ENCODE measurements at regions not wholly inside any gene's neighbourhood (a gene's known extent, or its start where the extent isn't known, plus 50 kb on each side); places are given as distances from the start of the nearest gene placed in this dataset.

- no peak for DNase-seq (ENCODE audit: extremely low spot score, unreplicated experiment)
- Mint-ChIP-seq H3K27ac (ENCODE audit: unreplicated experiment) (no peak overlapping the region), H3K4me3 (ENCODE audit: unreplicated experiment) (no peak overlapping the region), H3K27me3 (ENCODE audit: unreplicated experiment) (peaks cover 5% of the 10 kb centered on the region), H3K9me3 (ENCODE audit: unreplicated experiment) (no peaks in the 10 kb centered on the region), H3K4me1 (ENCODE audit: unreplicated experiment) (no peaks in the 10 kb centered on the region), H3K36me3 (ENCODE audit: unreplicated experiment) (no peaks in the 10 kb centered on the region)
- TF ChIP-seq CTCF (IDR thresholded peaks at IDR 0.05): no peak
Measured at GRCh38 chr5:144979516-144980264, 809.0 kb downstream of the KCTD16 start.

- Mint-ChIP-seq H3K4me1 (ENCODE audit: unreplicated experiment) (no peaks in the 10 kb centered on the region), H3K27me3 (ENCODE audit: unreplicated experiment) (peaks cover 8% of the 10 kb centered on the region), H3K9me3 (ENCODE audit: unreplicated experiment) (peaks cover under 1% of the 10 kb centered on the region), H3K36me3 (ENCODE audit: unreplicated experiment) (no peaks in the 10 kb centered on the region), H3K4me3 (ENCODE audit: unreplicated experiment) (no peak overlapping the region), H3K27ac (ENCODE audit: unreplicated experiment) (no peak overlapping the region)
- DNase-seq (ENCODE audit: extremely low spot score, unreplicated experiment): no peak
- no peak for TF ChIP-seq CTCF (IDR thresholded peaks at IDR 0.05)
Measured at GRCh38 chr5:144972317-144972716, 801.6 kb downstream of the KCTD16 start.

GRCh38 chr5:144971108-144971850 lies 800.6 kb downstream of the KCTD16 start:
- H3K4me3 Mint-ChIP-seq (ENCODE audit: unreplicated experiment): no peak overlapping the region
- no peaks in the 10 kb centered on the region for H3K36me3 Mint-ChIP-seq (ENCODE audit: unreplicated experiment)
- DNase-seq (ENCODE audit: extremely low spot score, unreplicated experiment): no peak
- no peak overlapping the region for H3K27ac Mint-ChIP-seq (ENCODE audit: unreplicated experiment)
- H3K27me3 Mint-ChIP-seq (ENCODE audit: unreplicated experiment): peaks cover 11% of the 10 kb centered on the region
- H3K9me3 Mint-ChIP-seq (ENCODE audit: unreplicated experiment): peaks cover 4% of the 10 kb centered on the region
- TF ChIP-seq CTCF (IDR thresholded peaks at IDR 0.05): no peak
- no peaks in the 10 kb centered on the region for H3K4me1 Mint-ChIP-seq (ENCODE audit: unreplicated experiment)

- H3K4me3 Mint-ChIP-seq (ENCODE audit: unreplicated experiment): no peak overlapping the region
- H3K27ac Mint-ChIP-seq (ENCODE audit: unreplicated experiment): no peak overlapping the region
- TF ChIP-seq CTCF (IDR thresholded peaks at IDR 0.05): no peak
Measured at GRCh38 chr5:144960296-144960695, 789.6 kb downstream of the KCTD16 start.

GRCh38 chr5:144958002-144958401 lies 787.3 kb downstream of the KCTD16 start:
- H3K9me3 Mint-ChIP-seq (ENCODE audit: unreplicated experiment): no peaks in the 10 kb centered on the region
- TF ChIP-seq CTCF (IDR thresholded peaks at IDR 0.05): no peak
- H3K36me3 Mint-ChIP-seq (ENCODE audit: unreplicated experiment): no peaks in the 10 kb centered on the region
- H3K27me3 Mint-ChIP-seq (ENCODE audit: unreplicated experiment): peaks cover 16% of the 10 kb centered on the region
- DNase-seq (ENCODE audit: extremely low spot score, unreplicated experiment): no peak
- H3K4me3 Mint-ChIP-seq (ENCODE audit: unreplicated experiment): no peak overlapping the region
- H3K4me1 Mint-ChIP-seq (ENCODE audit: unreplicated experiment): no peaks in the 10 kb centered on the region
- no peak overlapping the region for H3K27ac Mint-ChIP-seq (ENCODE audit: unreplicated experiment)

More at GRCh38 chr5:144960296-144960695, 789.6 kb downstream of the KCTD16 start:
- no peak for DNase-seq (ENCODE audit: extremely low spot score, unreplicated experiment)
- no peaks in the 10 kb centered on the region for H3K4me1 Mint-ChIP-seq (ENCODE audit: unreplicated experiment)
- H3K9me3 Mint-ChIP-seq (ENCODE audit: unreplicated experiment): no peaks in the 10 kb centered on the region
- H3K36me3 Mint-ChIP-seq (ENCODE audit: unreplicated experiment): no peaks in the 10 kb centered on the region
- peaks cover 13% of the 10 kb centered on the region for H3K27me3 Mint-ChIP-seq (ENCODE audit: unreplicated experiment)
